PC-9 (cell line): ENCODE measurements at regions not wholly inside any gene's neighbourhood (a gene's known extent, or its start where the extent isn't known, plus 50 kb on each side); places are given as distances from the start of the nearest gene placed in this dataset.

Source experiments
- EZH2 ChIP-seq: fragments of 200-600 bp; sonication (generic); IDR thresholded peaks from 2 replicates; pipeline ENCODE4 v1.8.0; 2017; ENCODE audit warnings: antibody characterized with exemption, low read depth
- TF ChIP-seq, protein P1 (sequence below): fragments of 200-600 bp; sonication (generic); conservative IDR thresholded peaks from 2 replicates; pipeline ENCODE4 v1.6.1; 2017; ENCODE audit warnings: mixed run types, antibody characterized with exemption, mild to moderate bottlenecking, moderate library complexity

DNA sequence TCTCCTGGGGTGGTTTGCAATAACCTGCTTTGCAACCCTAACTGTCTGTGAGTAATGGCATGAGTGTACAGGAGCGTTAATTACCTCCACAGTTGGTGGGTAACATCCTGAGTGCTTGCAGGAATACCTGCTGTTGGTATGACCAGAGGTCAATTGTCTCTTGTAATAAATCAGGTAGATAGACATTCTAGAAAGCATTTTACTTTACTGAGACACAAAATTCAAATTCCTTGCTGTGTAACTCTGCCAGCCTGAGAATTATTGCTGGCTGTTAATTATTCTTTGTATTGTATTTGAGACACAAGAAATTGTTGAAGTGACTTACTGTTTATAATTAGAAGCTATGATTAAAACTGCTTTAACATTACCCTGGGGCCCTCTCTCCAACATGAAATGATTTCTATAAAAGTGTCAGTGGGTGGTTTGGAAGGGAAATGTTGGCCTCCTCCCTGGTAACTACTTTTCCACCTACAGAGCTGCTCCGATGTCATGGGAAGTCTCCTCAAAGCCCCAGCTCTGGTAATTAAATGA lies 150.8 kb upstream of the ADCY2 start:
- TF ChIP-seq, protein P1, sequence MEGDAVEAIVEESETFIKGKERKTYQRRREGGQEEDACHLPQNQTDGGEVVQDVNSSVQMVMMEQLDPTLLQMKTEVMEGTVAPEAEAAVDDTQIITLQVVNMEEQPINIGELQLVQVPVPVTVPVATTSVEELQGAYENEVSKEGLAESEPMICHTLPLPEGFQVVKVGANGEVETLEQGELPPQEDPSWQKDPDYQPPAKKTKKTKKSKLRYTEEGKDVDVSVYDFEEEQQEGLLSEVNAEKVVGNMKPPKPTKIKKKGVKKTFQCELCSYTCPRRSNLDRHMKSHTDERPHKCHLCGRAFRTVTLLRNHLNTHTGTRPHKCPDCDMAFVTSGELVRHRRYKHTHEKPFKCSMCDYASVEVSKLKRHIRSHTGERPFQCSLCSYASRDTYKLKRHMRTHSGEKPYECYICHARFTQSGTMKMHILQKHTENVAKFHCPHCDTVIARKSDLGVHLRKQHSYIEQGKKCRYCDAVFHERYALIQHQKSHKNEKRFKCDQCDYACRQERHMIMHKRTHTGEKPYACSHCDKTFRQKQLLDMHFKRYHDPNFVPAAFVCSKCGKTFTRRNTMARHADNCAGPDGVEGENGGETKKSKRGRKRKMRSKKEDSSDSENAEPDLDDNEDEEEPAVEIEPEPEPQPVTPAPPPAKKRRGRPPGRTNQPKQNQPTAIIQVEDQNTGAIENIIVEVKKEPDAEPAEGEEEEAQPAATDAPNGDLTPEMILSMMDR = no peak
- TF ChIP-seq EZH2 = no peak
